ENCODE measurements at regions not wholly inside any gene's neighbourhood (a gene's known extent, or its start where the extent isn't known, plus 50 kb on each side); places are given as distances from the start of the nearest gene placed in this dataset.

DNA sequence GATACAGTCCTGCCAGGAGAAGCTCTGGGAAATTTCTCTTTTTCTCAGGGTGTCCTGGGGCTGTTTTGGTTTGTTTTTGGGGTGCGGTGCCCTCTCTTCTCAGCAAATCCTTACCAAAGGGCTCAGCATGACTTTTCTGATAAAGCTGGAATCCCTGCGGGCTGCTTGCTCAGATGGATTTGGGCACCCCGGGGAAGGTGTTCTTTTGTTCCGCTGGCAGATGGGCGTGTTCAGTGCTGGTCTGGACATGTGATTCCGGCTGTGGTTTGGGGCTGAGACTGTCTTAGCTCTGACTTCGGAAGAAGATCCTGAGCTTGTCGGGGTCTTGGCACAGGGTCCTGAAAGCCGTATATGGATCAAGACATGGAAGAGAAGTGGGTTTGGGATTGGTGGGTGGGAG is 134.2 kb upstream of the SPRED2 start:
- intact Hi-C loops (cut with micrococcal nuclease): no loop called here
- Histone ChIP-seq H3K27ac (replicated peaks) (no peak overlapping the region), H3K27me3 (ENCODE audit: low read depth) (peaks cover 20% of the 10 kb centered on the region), H3K36me3 (no peaks in the 10 kb centered on the region), H3K4me3 (peak overlapping the region; percentile 2), H3K4me1 (no peaks in the 10 kb centered on the region), H3K9me3 (replicated peaks) (no peaks in the 10 kb centered on the region)
- no peak for DNase-seq
- TF ChIP-seq CTCF (IDR thresholded peaks at IDR 0.05; ENCODE audit: borderline replicate concordance): no peak

DNA sequence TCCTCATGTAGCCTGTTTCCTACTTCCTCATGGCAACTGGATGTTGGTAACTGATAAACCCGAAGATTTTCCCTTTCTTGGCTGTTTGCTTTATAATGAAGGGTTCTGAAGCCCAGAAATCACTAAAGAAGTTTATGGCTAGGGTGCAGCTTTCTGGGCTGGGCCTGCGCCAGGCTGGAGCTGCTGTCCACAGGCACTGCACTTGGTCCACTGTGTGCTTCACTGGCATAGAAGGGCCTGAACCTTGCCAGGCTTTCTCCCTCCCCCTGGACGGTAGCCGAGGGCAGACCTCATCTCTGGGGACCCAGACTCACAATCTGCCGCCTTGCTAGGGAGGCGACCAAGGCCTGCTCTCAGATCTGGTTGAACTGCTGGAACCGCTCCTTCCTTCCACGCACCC is 133.3 kb upstream of the SPRED2 start:
- H3K36me3 ChIP-seq: no peaks in the 10 kb centered on the region
- H3K9me3 ChIP-seq (replicated peaks): no peaks in the 10 kb centered on the region
- H3K27me3 ChIP-seq (ENCODE audit: low read depth): peaks cover 16% of the 10 kb centered on the region
- no peak overlapping the region for H3K27ac ChIP-seq (replicated peaks)
- intact Hi-C loops (cut with micrococcal nuclease): no loop called here
- H3K4me1 ChIP-seq: no peaks in the 10 kb centered on the region
- no peak overlapping the region for H3K4me3 ChIP-seq
- no peak for DNase-seq
- no peak for TF ChIP-seq CTCF (IDR thresholded peaks at IDR 0.05; ENCODE audit: borderline replicate concordance)

- Histone ChIP-seq H3K27ac (replicated peaks) (no peak overlapping the region), H3K27me3 (ENCODE audit: low read depth) (peaks cover 10% of the 10 kb centered on the region), H3K9me3 (replicated peaks) (no peaks in the 10 kb centered on the region), H3K36me3 (no peaks in the 10 kb centered on the region), H3K4me3 (no peak overlapping the region), H3K4me1 (no peaks in the 10 kb centered on the region)
- no peak for TF ChIP-seq CTCF (IDR thresholded peaks at IDR 0.05; ENCODE audit: borderline replicate concordance)
- intact Hi-C loops (cut with micrococcal nuclease): no loop called here
- no peak for DNase-seq
Measured at GRCh38 chr2:65564299-65564698, 131.9 kb upstream of the SPRED2 start.

- no peaks in the 10 kb centered on the region for H3K9me3 ChIP-seq (replicated peaks)
- no peaks in the 10 kb centered on the region for H3K27me3 ChIP-seq (ENCODE audit: low read depth)
- H3K36me3 ChIP-seq: no peaks in the 10 kb centered on the region
- peak; percentile 62 for DNase-seq
- no peak for TF ChIP-seq CTCF (IDR thresholded peaks at IDR 0.05; ENCODE audit: borderline replicate concordance)
- no peak overlapping the region for H3K27ac ChIP-seq (replicated peaks)
- no peak overlapping the region for H3K4me3 ChIP-seq
- no peaks in the 10 kb centered on the region for H3K4me1 ChIP-seq
- intact Hi-C loops (cut with micrococcal nuclease): no loop called here
Measured at GRCh38 chr2:65562890-65563289, 130.5 kb upstream of the SPRED2 start.

- TF ChIP-seq CTCF (IDR thresholded peaks at IDR 0.05; ENCODE audit: borderline replicate concordance): no peak
- Histone ChIP-seq H3K4me1 (peaks cover under 1% of the 10 kb centered on the region), H3K9me3 (replicated peaks) (no peaks in the 10 kb centered on the region), H3K4me3 (no peak overlapping the region), H3K27me3 (ENCODE audit: low read depth) (peaks cover under 1% of the 10 kb centered on the region), H3K36me3 (no peaks in the 10 kb centered on the region), H3K27ac (replicated peaks) (no peak overlapping the region)
- intact Hi-C loops (cut with micrococcal nuclease): no loop called here
- DNase-seq: no peak
Measured at GRCh38 chr2:65558743-65559142, 126.3 kb upstream of the SPRED2 start.
